Prostate gland (tissue), 2 donors: ENCODE measurements at regions not wholly inside any gene's neighbourhood (a gene's known extent, or its start where the extent isn't known, plus 50 kb on each side); places are given as distances from the start of the nearest gene placed in this dataset.
"Not testable (repeated sequence)": the region's sequence is repeated elsewhere in the genome, so short reads cannot be mapped to it uniquely, and the experiment has no call there.

Experiments used
- CTCF ChIP-seq, 4 experiments: fragments of 200-600 bp in 2 of 4; fragments of 450-650 bp in 2 of 4; sonication (generic) in 2 of 4; IDR thresholded peaks; 1 replicate in 3 of 4; 2 replicates in 1 of 4; pipeline ENCODE4 v1.5.1; 2016 to 2019; ENCODE audit warnings: antibody characterized with exemption in 4 of 4, mild to moderate bottlenecking in 2 of 4, moderate library complexity in 2 of 4
- POLR2A ChIP-seq: fragments of 450-650 bp; IDR thresholded peaks from one replicate; pipeline ENCODE4 v1.6.1; 2016; ENCODE audit warnings: antibody characterized with exemption, mild to moderate bottlenecking

- not testable (repeated sequence) for TF ChIP-seq CTCF (IDR thresholded peaks at IDR 0.05); POLR2A
These were observed 1305.9 kb upstream of the NRXN1 start for GRCh38 chr2:52337786-52338185.
